ENCODE measurements at regions not wholly inside any gene's neighbourhood (a gene's known extent, or its start where the extent isn't known, plus 50 kb on each side); places are given as distances from the start of the nearest gene placed in this dataset.

DNA sequence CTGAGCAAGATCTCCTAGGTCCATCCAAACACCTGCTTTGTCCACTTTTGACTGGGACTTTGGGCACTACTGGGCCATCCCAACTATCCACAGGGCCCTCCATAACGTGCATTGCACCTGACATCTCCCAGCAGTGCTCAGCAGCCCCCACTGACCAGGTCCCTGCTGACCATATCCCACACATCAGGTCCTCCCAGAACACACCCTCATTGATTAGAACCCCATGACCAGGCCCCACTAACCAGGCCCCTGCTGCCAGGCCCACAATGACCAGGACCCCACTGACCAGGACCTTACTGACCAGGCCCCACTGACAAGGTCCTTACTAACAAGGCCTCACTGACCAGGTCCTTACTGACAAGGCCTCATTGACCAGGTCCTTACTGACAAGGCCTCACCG lies 93.9 kb upstream of the CTSV start:
- TF ChIP-seq, protein P1, sequence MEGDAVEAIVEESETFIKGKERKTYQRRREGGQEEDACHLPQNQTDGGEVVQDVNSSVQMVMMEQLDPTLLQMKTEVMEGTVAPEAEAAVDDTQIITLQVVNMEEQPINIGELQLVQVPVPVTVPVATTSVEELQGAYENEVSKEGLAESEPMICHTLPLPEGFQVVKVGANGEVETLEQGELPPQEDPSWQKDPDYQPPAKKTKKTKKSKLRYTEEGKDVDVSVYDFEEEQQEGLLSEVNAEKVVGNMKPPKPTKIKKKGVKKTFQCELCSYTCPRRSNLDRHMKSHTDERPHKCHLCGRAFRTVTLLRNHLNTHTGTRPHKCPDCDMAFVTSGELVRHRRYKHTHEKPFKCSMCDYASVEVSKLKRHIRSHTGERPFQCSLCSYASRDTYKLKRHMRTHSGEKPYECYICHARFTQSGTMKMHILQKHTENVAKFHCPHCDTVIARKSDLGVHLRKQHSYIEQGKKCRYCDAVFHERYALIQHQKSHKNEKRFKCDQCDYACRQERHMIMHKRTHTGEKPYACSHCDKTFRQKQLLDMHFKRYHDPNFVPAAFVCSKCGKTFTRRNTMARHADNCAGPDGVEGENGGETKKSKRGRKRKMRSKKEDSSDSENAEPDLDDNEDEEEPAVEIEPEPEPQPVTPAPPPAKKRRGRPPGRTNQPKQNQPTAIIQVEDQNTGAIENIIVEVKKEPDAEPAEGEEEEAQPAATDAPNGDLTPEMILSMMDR (IDR thresholded peaks at IDR 0.05) = no peak
- TF ChIP-seq POLR2A (IDR thresholded peaks at IDR 0.05) (no peak), EP300 (IDR thresholded peaks at IDR 0.05; ENCODE audit: low read depth) (no peak), POLR2AphosphoS5 (IDR thresholded peaks at IDR 0.05) (no peak)

Data from transverse colon (tissue), 4 donors.